Subcutaneous abdominal adipose tissue (tissue), 5 donors: ENCODE measurements at regions not wholly inside any gene's neighbourhood (a gene's known extent, or its start where the extent isn't known, plus 50 kb on each side); places are given as distances from the start of the nearest gene placed in this dataset.

Experiments used
- H3K27ac ChIP-seq: one replicate; pipeline ENCODE4 v1.7.0; 2013; ENCODE audit warnings: low read depth, mild to moderate bottlenecking, inconsistent platforms, low read length, moderate library complexity
- H3K27me3 ChIP-seq, 5 donors: one replicate each; pipeline ENCODE4 v1.7.0; 2013; ENCODE audit warnings: low read length in 5 of 5, inconsistent platforms in 1 of 5; ENCODE audit not compliant: control insufficient read depth in 5 of 5, insufficient read depth in 4 of 5
- H3K36me3 ChIP-seq, 5 donors: one replicate each; pipeline ENCODE4 v1.7.0; 2013; ENCODE audit warnings: low read length in 5 of 5; ENCODE audit not compliant: control insufficient read depth in 5 of 5, insufficient read depth in 5 of 5
- H3K4me1 ChIP-seq, 5 donors: one replicate each; pipeline ENCODE4 v1.7.0; 2013; ENCODE audit warnings: low read length in 5 of 5, mild to moderate bottlenecking in 3 of 5, moderate library complexity in 1 of 5; ENCODE audit not compliant: control insufficient read depth in 5 of 5, insufficient read depth in 5 of 5
- H3K4me3 ChIP-seq, 5 donors: one replicate each; pipeline ENCODE4 v1.7.0; 2013; ENCODE audit warnings: low read length in 5 of 5, low read depth in 1 of 5
- H3K9ac ChIP-seq, 5 donors: one replicate each; pipeline ENCODE4 v1.7.0; 2013; ENCODE audit warnings: low read length in 5 of 5, mild to moderate bottlenecking in 4 of 5, moderate library complexity in 3 of 5
- H3K9me3 ChIP-seq, 5 donors: one replicate each; pipeline ENCODE4 v1.7.0; 2013; ENCODE audit warnings: low read length in 5 of 5; ENCODE audit not compliant: control insufficient read depth in 5 of 5
- donor health status: healthy.
- donor health status: healthy.
- donor health status: healthy.
- donor health status: healthy.
- donor health status: healthy.

GRCh38 chr1:5311634-5312292, 657.4 kb downstream of the AJAP1 start:
- Histone ChIP-seq H3K27me3 (peaks cover 7 to 16% (median 12%) of the 10 kb centered on the region in 5 donors), H3K4me3 (no peak overlapping the region), H3K27ac (no peak overlapping the region), H3K4me1 (no peaks in the 10 kb centered on the region), H3K9ac (no peak overlapping the region), H3K36me3 (no peaks in the 10 kb centered on the region), H3K9me3 (no peaks in the 10 kb centered on the region)

DNA sequence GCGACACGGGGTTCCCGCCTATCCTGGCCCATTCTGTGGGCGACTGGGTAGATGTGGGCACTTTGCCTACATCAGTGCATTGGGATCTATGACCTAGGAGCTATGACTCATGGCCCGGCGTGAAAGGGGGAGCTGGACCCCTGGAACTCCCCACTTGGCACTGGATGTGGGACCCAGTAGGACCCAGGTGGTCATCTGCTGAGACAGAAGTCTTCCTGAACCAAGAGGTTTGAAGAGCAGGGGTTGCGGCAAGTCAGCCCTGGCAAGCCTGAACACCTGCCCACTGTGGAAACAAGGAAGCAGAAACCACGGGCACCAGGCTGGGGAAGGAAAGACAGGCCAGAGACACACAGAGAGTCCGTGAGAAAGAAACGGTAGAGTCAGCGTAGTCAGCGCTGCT, 656.7 kb downstream of the AJAP1 start:
- Histone ChIP-seq H3K36me3 (no peaks in the 10 kb centered on the region), H3K4me3 (no peak overlapping the region), H3K9ac (no peak overlapping the region), H3K4me1 (no peaks in the 10 kb centered on the region), H3K27me3 (peaks cover 7 to 16% (median 12%) of the 10 kb centered on the region in 5 donors), H3K9me3 (no peaks in the 10 kb centered on the region), H3K27ac (no peak overlapping the region)

DNA sequence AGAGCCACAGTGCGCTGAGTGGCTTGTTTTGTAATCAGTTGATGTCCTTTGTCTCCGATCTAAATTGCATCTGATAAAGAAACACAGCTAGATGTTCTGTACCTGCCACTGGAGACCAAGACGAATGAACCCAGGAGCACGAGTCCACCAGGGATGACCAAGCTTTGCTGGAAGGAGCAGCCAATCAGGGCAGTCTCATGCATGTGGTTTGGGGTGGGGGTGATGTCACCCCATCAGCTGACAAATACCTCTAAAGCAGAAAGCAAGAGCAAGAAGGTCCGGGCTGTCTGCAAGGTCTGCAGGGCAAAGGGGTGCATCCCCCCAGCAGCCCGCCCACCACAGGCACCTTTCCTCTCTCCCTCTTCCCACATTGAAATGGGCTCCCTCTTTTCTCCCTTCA, 653.8 kb downstream of the AJAP1 start:
- no peaks in the 10 kb centered on the region for H3K36me3 ChIP-seq
- no peak overlapping the region for H3K9ac ChIP-seq
- no peak overlapping the region for H3K4me3 ChIP-seq
- H3K4me1 ChIP-seq: no peaks in the 10 kb centered on the region
- no peak overlapping the region for H3K27ac ChIP-seq
- H3K9me3 ChIP-seq: no peaks in the 10 kb centered on the region
- peaks cover 7 to 14% (median 12%) of the 10 kb centered on the region in 5 donors for H3K27me3 ChIP-seq

DNA sequence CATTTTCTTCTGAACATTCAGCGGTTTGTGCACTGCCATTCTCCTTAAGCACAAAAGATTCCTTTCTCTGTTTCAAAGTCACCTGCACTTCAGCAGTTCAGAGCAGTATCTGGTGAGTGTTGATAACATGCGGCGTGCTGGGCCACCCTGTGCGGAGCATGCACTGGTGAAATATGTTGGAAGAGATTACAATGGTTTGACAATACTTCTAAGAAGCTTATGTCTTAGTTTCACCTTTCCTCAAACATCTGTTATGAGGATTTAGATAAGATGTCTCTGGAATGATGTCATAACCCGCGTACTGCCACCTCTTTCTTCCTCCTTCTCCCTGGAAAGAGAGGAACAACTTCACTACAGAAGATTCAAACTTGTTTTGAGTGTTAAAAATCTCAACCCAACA, 650.3 kb downstream of the AJAP1 start:
- H3K27me3 ChIP-seq: peaks cover 0 to 15% (median 4%) of the 10 kb centered on the region in 5 donors
- no peak overlapping the region for H3K9ac ChIP-seq
- no peak overlapping the region for H3K4me3 ChIP-seq
- no peaks in the 10 kb centered on the region for H3K4me1 ChIP-seq
- H3K36me3 ChIP-seq: no peaks in the 10 kb centered on the region
- no peaks in the 10 kb centered on the region for H3K9me3 ChIP-seq
- no peak overlapping the region for H3K27ac ChIP-seq

- no peak overlapping the region for H3K9ac ChIP-seq
- no peaks in the 10 kb centered on the region for H3K36me3 ChIP-seq
- no peak overlapping the region for H3K4me3 ChIP-seq
- peaks cover 0 to 23% (median 14%) of the 10 kb centered on the region in 5 donors for H3K27me3 ChIP-seq
- H3K9me3 ChIP-seq: peaks cover 0 to 2% (median 0%) of the 10 kb centered on the region in 5 donors
- H3K27ac ChIP-seq: no peak overlapping the region
- peaks cover 0 to 4% (median 0%) of the 10 kb centered on the region in 5 donors for H3K4me1 ChIP-seq
Measured at GRCh38 chr1:5298376-5298775, 644.0 kb downstream of the AJAP1 start.

GRCh38 chr1:5297886-5298239, 643.5 kb downstream of the AJAP1 start:
- H3K4me1 ChIP-seq: peaks cover 0 to 4% (median 0%) of the 10 kb centered on the region in 5 donors
- H3K27me3 ChIP-seq: peaks cover 0 to 25% (median 14%) of the 10 kb centered on the region in 5 donors
- peaks cover 0 to 2% (median 0%) of the 10 kb centered on the region in 5 donors for H3K9me3 ChIP-seq
- H3K27ac ChIP-seq: no peak overlapping the region
- H3K4me3 ChIP-seq: no peak overlapping the region
- no peaks in the 10 kb centered on the region for H3K36me3 ChIP-seq
- H3K9ac ChIP-seq: no peak overlapping the region

- H3K4me3 ChIP-seq: no peak overlapping the region
- H3K27ac ChIP-seq: no peak overlapping the region
- peaks cover 0 to 4% (median 0%) of the 10 kb centered on the region in 5 donors for H3K4me1 ChIP-seq
- H3K27me3 ChIP-seq: peaks cover 0 to 27% (median 14%) of the 10 kb centered on the region in 5 donors
- H3K9me3 ChIP-seq: peaks cover 0 to 2% (median 0%) of the 10 kb centered on the region in 5 donors
- H3K36me3 ChIP-seq: no peaks in the 10 kb centered on the region
- H3K9ac ChIP-seq: no peak overlapping the region
Measured at GRCh38 chr1:5297180-5297885, 642.9 kb downstream of the AJAP1 start.

- Histone ChIP-seq H3K9ac (no peak overlapping the region), H3K27me3 (peaks cover 0 to 23% (median 12%) of the 10 kb centered on the region in 5 donors), H3K4me1 (peaks cover 0 to 4% (median 0%) of the 10 kb centered on the region in 5 donors), H3K4me3 (no peak overlapping the region), H3K9me3 (peaks cover 0 to 2% (median 0%) of the 10 kb centered on the region in 5 donors), H3K36me3 (no peaks in the 10 kb centered on the region), H3K27ac (no peak overlapping the region)
Measured at GRCh38 chr1:5296557-5297179, 642.3 kb downstream of the AJAP1 start.

GRCh38 chr1:5296095-5296494, 641.7 kb downstream of the AJAP1 start:
- H3K27me3 ChIP-seq: peaks cover 0 to 24% (median 12%) of the 10 kb centered on the region in 5 donors
- no peak overlapping the region for H3K4me3 ChIP-seq
- no peaks in the 10 kb centered on the region for H3K36me3 ChIP-seq

DNA sequence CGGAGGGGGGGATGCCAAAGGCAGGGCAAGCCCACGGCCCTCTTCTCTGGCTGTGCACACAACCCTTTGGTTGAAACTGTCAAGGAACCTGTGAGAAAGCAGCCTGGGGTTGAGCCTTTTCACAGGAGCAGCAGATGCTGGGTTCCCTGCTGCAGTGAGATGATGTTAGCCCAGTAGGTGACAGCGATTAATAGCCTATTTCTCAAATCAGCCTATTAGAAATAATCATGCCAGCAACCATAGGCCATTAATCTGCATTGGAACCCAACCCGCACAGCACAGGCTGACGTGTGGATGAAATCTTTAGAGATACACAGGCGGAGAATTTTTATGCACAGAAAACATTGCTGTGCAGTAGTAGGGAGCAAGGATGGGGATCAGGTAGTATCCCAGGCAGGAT, 637.5 kb downstream of the AJAP1 start:
- Histone ChIP-seq H3K9ac (no peak overlapping the region), H3K27me3 (peaks cover 0 to 18% (median 6%) of the 10 kb centered on the region in 5 donors), H3K9me3 (peaks cover 0 to 13% (median 0%) of the 10 kb centered on the region in 5 donors), H3K4me1 (no peaks in the 10 kb centered on the region), H3K27ac (no peak overlapping the region), H3K36me3 (no peaks in the 10 kb centered on the region), H3K4me3 (no peak overlapping the region)

More at GRCh38 chr1:5296095-5296494, 641.7 kb downstream of the AJAP1 start:
- H3K27ac ChIP-seq: no peak overlapping the region
- peaks cover 0 to 4% (median 0%) of the 10 kb centered on the region in 5 donors for H3K4me1 ChIP-seq
- H3K9ac ChIP-seq: no peak overlapping the region
- peaks cover 0 to 2% (median 0%) of the 10 kb centered on the region in 5 donors for H3K9me3 ChIP-seq
